ENCODE measurements at regions not wholly inside any gene's neighbourhood (a gene's known extent, or its start where the extent isn't known, plus 50 kb on each side); places are given as distances from the start of the nearest gene placed in this dataset.

DNA sequence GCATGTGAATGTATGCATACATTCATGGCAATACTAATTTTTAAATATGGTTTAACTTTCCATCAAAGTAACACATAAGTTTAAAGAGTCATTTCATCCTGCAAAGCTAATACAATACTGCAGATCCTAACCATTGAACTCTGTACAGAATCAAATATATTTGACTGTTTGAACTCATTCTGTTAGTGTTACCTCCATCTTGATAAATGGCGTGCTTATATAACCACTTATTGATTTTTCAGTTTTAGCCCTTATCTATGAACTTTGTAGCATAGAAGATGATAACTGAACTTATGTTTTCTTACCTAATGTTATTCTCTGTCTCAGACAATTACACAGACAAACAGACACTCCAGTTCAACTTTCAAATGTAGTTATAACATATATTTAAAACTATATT is 731.0 kb upstream of the LRATD1 start:
- H3K27me3 ChIP-seq, result no peaks in the 10 kb centered on the region
- H3K4me3 ChIP-seq, result no peak overlapping the region
- intact Hi-C loops (cut with DNase I), result no loop called here
- no peak for ATAC-seq
- no peak for TF ChIP-seq POLR2A (IDR thresholded peaks at IDR 0.05)
- DNase-seq, result no peak
- H3K36me3 ChIP-seq (replicated peaks in 1 of 2; ENCODE audit: insufficient read depth in 1 of 2, low read depth in 2 of 2), result no peaks in the 10 kb centered on the region
- no peaks in the 10 kb centered on the region for H3K9me3 ChIP-seq
- H3K4me1 ChIP-seq, result no peaks in the 10 kb centered on the region
- WGBS, 2 donors, result 9 to 14% methylated on average over 1 of the region's 1 CpG
- no peak overlapping the region for H3K27ac ChIP-seq

- Histone ChIP-seq H3K4me1 (no peaks in the 10 kb centered on the region), H3K27ac (no peak overlapping the region), H3K27me3 (no peaks in the 10 kb centered on the region), H3K9me3 (no peaks in the 10 kb centered on the region), H3K36me3 (replicated peaks in 1 of 2; ENCODE audit: insufficient read depth in 1 of 2, low read depth in 2 of 2) (no peaks in the 10 kb centered on the region), H3K4me3 (no peak overlapping the region)
- WGBS, 2 donors, result 47 to 51% methylated on average over 2 of the region's 2 CpGs
- DNase-seq (no peak), ATAC-seq (no peak)
- intact Hi-C loops (cut with DNase I), result no loop called here
- no peak for TF ChIP-seq POLR2A (IDR thresholded peaks at IDR 0.05)
- TF ChIP-seq, protein P1, sequence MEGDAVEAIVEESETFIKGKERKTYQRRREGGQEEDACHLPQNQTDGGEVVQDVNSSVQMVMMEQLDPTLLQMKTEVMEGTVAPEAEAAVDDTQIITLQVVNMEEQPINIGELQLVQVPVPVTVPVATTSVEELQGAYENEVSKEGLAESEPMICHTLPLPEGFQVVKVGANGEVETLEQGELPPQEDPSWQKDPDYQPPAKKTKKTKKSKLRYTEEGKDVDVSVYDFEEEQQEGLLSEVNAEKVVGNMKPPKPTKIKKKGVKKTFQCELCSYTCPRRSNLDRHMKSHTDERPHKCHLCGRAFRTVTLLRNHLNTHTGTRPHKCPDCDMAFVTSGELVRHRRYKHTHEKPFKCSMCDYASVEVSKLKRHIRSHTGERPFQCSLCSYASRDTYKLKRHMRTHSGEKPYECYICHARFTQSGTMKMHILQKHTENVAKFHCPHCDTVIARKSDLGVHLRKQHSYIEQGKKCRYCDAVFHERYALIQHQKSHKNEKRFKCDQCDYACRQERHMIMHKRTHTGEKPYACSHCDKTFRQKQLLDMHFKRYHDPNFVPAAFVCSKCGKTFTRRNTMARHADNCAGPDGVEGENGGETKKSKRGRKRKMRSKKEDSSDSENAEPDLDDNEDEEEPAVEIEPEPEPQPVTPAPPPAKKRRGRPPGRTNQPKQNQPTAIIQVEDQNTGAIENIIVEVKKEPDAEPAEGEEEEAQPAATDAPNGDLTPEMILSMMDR (IDR thresholded peaks at IDR 0.05), result no peak
Measured at GRCh38 chr2:13905831-13906230, 726.7 kb upstream of the LRATD1 start.

GRCh38 chr2:13916066-13916465 is 716.5 kb upstream of the LRATD1 start:
- DNase-seq, result no peak
- H3K36me3 ChIP-seq (replicated peaks in 1 of 2; ENCODE audit: insufficient read depth in 1 of 2, low read depth in 2 of 2), result no peaks in the 10 kb centered on the region
- no peak for ATAC-seq
- no peaks in the 10 kb centered on the region for H3K9me3 ChIP-seq
- WGBS, 2 donors, result 57 to 58% methylated on average over 2 of the region's 2 CpGs
- H3K4me3 ChIP-seq, result no peak overlapping the region
- H3K27ac ChIP-seq, result no peak overlapping the region
- TF ChIP-seq, protein P1 (IDR thresholded peaks at IDR 0.05), result no peak
- no peak for TF ChIP-seq POLR2A (IDR thresholded peaks at IDR 0.05)
- intact Hi-C loops (cut with DNase I), result no loop called here
- no peaks in the 10 kb centered on the region for H3K4me1 ChIP-seq
- H3K27me3 ChIP-seq, result no peaks in the 10 kb centered on the region

DNA sequence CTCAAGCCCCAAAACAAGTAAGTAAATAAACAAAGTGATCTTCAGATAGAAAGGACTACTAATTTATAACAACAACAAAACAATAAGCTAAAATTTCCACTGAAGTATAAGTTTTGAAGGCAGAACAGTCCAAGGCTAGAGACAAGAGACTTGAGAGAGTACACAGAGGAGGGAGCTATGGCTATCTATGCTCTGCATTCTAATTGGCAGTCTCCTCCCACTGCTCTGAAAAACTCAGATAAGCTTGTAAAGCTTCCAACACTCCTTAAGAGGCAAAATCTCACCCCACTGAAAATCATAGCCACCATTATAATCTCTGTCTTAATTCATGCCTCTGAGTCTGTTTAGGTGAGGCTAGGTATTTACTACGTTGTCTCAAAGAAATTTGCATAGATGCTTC is 714.6 kb upstream of the LRATD1 start:
- intact Hi-C loops (cut with DNase I), result no loop called here
- 71% methylated on average over 1 of the region's 1 CpG for WGBS, 2 donors

GRCh38 chr2:13919981-13920382 is 712.5 kb upstream of the LRATD1 start:
- H3K27me3 ChIP-seq, result no peaks in the 10 kb centered on the region
- intact Hi-C loops (cut with DNase I), result no loop called here
- no peaks in the 10 kb centered on the region for H3K4me1 ChIP-seq
- TF ChIP-seq POLR2A (IDR thresholded peaks at IDR 0.05), result no peak
- TF ChIP-seq, protein P1 (IDR thresholded peaks at IDR 0.05), result no peak
- 58 to 60% methylated on average over 4 of the region's 4 CpGs for WGBS, 2 donors
- no peaks in the 10 kb centered on the region for H3K36me3 ChIP-seq (replicated peaks in 1 of 2; ENCODE audit: insufficient read depth in 1 of 2, low read depth in 2 of 2)
- ATAC-seq (no peak), DNase-seq (no peak)
- no peak overlapping the region for H3K27ac ChIP-seq
- no peaks in the 10 kb centered on the region for H3K9me3 ChIP-seq
- H3K4me3 ChIP-seq, result no peak overlapping the region

More for the DNA sequence above, 714.6 kb upstream of the LRATD1 start:
- no peak for TF ChIP-seq POLR2A (IDR thresholded peaks at IDR 0.05)
- TF ChIP-seq, protein P1 (IDR thresholded peaks at IDR 0.05), result no peak
- Histone ChIP-seq H3K4me1 (no peaks in the 10 kb centered on the region), H3K27me3 (no peaks in the 10 kb centered on the region), H3K4me3 (no peak overlapping the region), H3K36me3 (replicated peaks in 1 of 2; ENCODE audit: insufficient read depth in 1 of 2, low read depth in 2 of 2) (no peaks in the 10 kb centered on the region), H3K9me3 (no peaks in the 10 kb centered on the region), H3K27ac (no peak overlapping the region)
- no peak for ATAC-seq
- no peak for DNase-seq

Data from body of pancreas (tissue), 4 donors.